ENCODE measurements at regions not wholly inside any gene's neighbourhood (a gene's known extent, or its start where the extent isn't known, plus 50 kb on each side); places are given as distances from the start of the nearest gene placed in this dataset.

DNA sequence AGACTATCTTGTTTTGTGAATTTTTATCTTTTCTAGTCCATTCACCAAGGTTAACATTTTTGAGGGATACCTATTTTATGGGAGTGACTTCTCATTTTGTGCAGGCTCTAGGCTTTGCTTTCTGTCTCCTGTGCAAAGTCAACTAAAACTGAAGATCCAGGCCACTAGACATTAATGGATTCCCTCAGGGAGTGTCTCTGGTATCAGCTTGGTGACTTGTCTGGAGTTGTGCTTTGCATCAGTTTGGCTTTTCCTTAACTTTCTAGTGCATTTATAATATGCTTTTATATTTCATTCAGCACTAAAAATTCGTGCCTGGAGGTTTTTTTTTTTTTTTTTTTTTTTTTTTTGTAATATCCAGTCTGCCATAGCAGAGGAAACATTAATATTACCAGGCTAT, 144.2 kb downstream of the YIPF5 start:
- TF ChIP-seq, protein P1, sequence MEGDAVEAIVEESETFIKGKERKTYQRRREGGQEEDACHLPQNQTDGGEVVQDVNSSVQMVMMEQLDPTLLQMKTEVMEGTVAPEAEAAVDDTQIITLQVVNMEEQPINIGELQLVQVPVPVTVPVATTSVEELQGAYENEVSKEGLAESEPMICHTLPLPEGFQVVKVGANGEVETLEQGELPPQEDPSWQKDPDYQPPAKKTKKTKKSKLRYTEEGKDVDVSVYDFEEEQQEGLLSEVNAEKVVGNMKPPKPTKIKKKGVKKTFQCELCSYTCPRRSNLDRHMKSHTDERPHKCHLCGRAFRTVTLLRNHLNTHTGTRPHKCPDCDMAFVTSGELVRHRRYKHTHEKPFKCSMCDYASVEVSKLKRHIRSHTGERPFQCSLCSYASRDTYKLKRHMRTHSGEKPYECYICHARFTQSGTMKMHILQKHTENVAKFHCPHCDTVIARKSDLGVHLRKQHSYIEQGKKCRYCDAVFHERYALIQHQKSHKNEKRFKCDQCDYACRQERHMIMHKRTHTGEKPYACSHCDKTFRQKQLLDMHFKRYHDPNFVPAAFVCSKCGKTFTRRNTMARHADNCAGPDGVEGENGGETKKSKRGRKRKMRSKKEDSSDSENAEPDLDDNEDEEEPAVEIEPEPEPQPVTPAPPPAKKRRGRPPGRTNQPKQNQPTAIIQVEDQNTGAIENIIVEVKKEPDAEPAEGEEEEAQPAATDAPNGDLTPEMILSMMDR (IDR thresholded peaks at IDR 0.05; ENCODE audit: insufficient read depth, low read depth, low read length) = no peak
- no peak for TF ChIP-seq EZH2 (IDR thresholded peaks at IDR 0.05; ENCODE audit: insufficient read depth, low read length)
